ENCODE measurements at regions not wholly inside any gene's neighbourhood (a gene's known extent, or its start where the extent isn't known, plus 50 kb on each side); places are given as distances from the start of the nearest gene placed in this dataset.

DNA sequence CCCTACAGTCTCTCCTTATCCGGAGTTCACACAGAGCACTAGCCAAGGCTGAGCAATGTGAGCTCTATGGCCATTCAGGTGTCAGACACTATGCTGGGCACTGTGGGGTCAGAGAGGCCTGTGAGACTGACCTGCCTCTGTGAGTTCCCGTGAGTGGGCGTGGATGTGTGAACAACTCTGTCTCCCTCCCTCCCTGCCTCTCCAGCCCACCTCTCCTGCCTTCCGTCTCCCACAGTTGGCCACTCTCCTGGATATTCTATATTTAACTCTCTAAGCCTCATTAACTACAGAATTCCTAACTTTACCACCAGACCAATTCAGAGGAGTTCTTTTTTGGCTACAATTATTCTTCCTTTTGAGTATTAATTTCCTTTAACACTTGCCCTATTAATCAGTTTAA, 191.6 kb upstream of the NCAM1 start:
- Mint-ChIP-seq H3K36me3 (no peaks in the 10 kb centered on the region), H3K4me1 (no peaks in the 10 kb centered on the region), H3K27me3 (no peaks in the 10 kb centered on the region), H3K4me3 (no peak overlapping the region), H3K9me3 (no peaks in the 10 kb centered on the region), H3K27ac (no peak overlapping the region)
- CTCF ChIA-PET = no interaction called here
- no peak for DNase-seq

DNA sequence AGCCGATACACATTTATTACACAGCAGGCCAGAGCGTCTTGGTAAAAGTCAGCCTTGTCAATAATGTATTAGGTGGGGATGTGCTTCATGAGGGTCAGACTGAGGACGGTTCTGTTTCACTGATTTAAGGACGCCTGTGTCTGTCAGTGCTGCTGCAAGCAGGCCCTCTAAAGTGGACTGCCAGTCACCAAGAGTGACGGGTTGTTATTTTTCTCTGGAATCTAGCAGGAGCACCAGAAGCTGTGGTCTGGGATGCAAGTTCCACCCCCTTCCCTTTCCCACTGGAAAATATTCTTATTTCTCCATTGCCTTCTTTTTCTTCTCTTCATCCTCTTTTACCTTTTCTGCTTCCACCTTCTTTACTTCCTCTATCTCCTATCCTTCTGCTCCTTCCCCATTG, 191.2 kb upstream of the NCAM1 start:
- CTCF ChIA-PET = no interaction called here
- H3K27ac Mint-ChIP-seq = no peak overlapping the region
- no peak for DNase-seq
- H3K36me3 Mint-ChIP-seq = no peaks in the 10 kb centered on the region
- H3K4me1 Mint-ChIP-seq = no peaks in the 10 kb centered on the region
- no peaks in the 10 kb centered on the region for H3K27me3 Mint-ChIP-seq
- H3K9me3 Mint-ChIP-seq = no peaks in the 10 kb centered on the region
- H3K4me3 Mint-ChIP-seq = no peak overlapping the region

DNA sequence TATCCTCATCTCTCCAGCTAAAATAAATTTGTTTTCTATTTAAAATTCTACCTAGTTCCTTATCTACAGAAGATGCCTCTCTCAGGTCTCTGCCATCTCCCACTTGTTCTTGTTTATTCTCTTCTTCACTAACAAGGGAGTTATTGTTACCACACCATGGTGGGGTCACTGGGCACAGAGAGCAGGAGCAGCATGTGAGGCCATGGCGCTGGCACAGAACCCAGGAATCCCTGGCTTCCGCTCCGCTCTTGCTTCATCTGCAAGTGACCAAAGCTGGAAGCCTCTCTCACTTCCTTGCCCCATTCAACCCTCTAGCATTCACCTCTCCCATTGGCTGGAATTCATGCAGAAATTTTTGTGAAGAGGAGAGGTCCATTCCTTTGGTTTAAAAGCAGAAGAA, 190.7 kb upstream of the NCAM1 start:
- Mint-ChIP-seq H3K4me3 (no peak overlapping the region), H3K9me3 (no peaks in the 10 kb centered on the region), H3K27me3 (no peaks in the 10 kb centered on the region), H3K4me1 (no peaks in the 10 kb centered on the region), H3K36me3 (no peaks in the 10 kb centered on the region), H3K27ac (no peak overlapping the region)
- DNase-seq = no peak
- CTCF ChIA-PET = no interaction called here

DNA sequence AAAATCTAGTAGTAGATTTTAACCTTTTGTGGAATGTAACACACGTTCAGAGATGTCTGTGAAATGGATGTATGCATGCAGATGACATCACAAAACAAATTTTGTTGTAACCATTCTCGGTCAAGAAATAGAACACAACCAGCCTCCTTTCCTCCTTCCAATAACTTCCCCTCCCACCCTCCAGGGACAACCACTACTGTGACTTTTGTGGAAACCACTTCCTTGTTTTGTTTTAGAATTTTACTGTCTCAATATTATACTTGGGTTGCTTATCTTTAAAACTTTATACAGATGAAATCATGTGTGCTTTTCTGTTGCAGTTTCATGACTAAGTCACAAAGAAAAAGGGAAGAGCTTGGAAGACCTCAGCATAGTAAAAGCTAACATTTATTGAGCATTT, 189.4 kb upstream of the NCAM1 start:
- Mint-ChIP-seq H3K4me3 (no peak overlapping the region), H3K27me3 (no peaks in the 10 kb centered on the region), H3K27ac (no peak overlapping the region), H3K36me3 (no peaks in the 10 kb centered on the region), H3K9me3 (no peaks in the 10 kb centered on the region), H3K4me1 (no peaks in the 10 kb centered on the region)
- DNase-seq = no peak
- CTCF ChIA-PET = no interaction called here

DNA sequence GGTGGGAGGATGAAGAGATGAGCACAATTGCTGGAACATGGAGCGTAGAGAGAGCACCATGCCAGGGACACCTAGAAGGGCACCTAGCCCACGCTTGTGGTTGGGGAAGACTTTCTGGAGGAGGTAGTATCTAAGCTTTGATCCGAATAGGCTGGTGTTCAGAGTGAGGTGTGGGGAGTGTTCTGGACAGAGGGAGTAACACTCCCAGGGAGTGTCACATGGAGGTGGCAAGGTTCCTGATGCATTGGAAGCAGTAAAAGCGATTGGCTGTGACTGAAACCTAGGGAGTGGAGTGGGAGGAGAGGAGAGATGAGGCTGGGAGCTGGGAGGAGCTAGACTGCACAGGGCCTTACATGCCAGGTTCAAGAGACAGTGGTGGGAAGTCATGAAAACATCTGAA, 188.0 kb upstream of the NCAM1 start:
- Mint-ChIP-seq H3K27me3 (no peaks in the 10 kb centered on the region), H3K4me1 (no peaks in the 10 kb centered on the region), H3K36me3 (no peaks in the 10 kb centered on the region), H3K9me3 (no peaks in the 10 kb centered on the region), H3K4me3 (no peak overlapping the region), H3K27ac (no peak overlapping the region)
- CTCF ChIA-PET = no interaction called here
- DNase-seq = no peak

DNA sequence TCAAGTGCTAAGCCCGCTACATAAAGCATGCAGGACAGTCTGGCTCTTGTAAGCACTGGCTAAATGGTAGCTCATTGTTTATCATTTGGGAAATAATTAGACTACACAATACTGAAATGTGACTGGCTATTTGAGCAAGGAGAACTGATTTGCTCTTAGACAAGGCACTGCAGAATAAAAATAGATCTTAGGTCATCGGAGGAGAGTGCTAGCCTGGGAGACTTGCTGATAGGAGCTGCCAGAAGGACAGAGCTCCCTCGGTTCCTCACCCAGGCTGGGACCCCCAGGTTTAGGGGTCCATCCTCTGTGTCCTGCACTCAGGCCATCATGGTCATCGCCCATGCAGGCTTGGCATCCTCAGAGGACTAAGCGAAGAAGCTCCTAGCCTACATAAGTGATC, 184.4 kb upstream of the NCAM1 start:
- H3K27ac Mint-ChIP-seq = no peak overlapping the region
- no peak for DNase-seq
- H3K27me3 Mint-ChIP-seq = no peaks in the 10 kb centered on the region
- H3K4me1 Mint-ChIP-seq = no peaks in the 10 kb centered on the region
- H3K9me3 Mint-ChIP-seq = no peaks in the 10 kb centered on the region
- CTCF ChIA-PET = interaction anchor here (1.3 kb wide), 1 partner anchor 189 kb away, joined by 3 read pairs; no protein-coding TSS in a partner anchor
- no peak overlapping the region for H3K4me3 Mint-ChIP-seq
- no peaks in the 10 kb centered on the region for H3K36me3 Mint-ChIP-seq

DNA sequence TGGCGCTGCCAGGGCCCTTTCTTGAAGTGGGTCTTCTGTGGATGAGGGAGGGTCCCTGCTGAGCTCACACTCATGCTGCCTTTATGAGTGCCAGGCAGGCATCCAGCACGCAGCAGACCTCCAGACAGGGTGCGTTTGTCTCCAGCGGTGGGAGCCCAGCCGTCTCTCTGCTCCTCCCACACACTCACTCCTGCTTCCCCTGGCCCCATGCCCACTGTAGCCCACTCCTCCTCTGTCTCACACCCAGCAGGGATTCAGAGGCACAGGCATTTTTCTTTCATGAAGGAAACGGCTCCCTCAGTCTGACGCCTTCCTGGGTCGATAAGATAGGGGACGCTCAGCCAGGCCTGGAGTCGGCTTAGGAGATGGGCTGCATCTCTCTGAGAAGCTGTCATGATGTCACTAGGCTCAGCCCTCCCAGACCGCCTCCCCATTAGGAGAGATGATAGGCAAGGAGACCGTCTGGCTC, 183.9 kb upstream of the NCAM1 start:
- Mint-ChIP-seq H3K4me1 (no peaks in the 10 kb centered on the region), H3K9me3 (no peaks in the 10 kb centered on the region), H3K36me3 (no peaks in the 10 kb centered on the region)

DNA sequence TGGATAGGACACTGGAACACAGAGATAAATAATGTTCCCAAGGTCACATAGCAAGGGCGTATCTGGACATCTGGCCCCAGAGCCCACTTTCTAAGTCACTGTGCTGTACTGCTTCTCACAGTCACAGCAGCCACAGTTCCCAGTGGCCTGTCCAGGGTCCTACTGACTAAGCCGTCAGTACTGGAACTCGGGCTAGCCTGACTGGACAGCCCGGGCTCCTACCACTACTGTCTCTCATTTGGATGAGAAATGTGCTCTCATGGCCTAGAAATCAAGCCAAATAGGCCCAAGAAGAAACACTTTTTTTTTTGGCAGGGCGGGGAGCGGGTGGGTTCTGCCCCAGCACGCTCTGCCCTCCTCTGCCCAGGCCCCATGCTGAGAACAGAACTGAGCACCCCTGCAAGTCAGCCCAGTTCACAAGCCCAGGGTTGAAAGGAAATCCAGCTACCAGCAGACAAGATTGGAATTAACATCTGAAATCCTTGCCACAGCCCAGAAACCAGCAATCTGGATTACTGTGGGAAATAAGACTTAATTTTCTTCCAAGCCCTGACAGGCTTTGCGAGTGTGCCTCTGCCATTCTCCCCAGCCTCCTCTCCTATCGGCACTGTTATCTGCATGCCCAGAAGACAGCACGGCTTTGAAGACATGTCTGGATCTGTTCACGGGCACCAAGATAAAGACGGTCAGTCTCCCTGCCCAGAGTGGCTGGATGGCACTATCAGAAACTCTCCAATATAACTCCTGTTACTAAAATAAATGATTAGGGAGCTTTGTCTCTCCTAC, 182.9 kb upstream of the NCAM1 start:
- Mint-ChIP-seq H3K9me3 (no peaks in the 10 kb centered on the region), H3K27me3 (no peaks in the 10 kb centered on the region), H3K36me3 (no peaks in the 10 kb centered on the region), H3K4me3 (no peak overlapping the region), H3K27ac (no peak overlapping the region), H3K4me1 (no peaks in the 10 kb centered on the region)
- CTCF ChIA-PET = no interaction called here
- no peak for DNase-seq

More for the DNA sequence above, 183.9 kb upstream of the NCAM1 start:
- CTCF ChIA-PET = interaction anchor here (1.3 kb wide), 1 partner anchor 189 kb away, joined by 3 read pairs; no protein-coding TSS in a partner anchor
- H3K4me3 Mint-ChIP-seq = no peak overlapping the region
- no peak overlapping the region for H3K27ac Mint-ChIP-seq
- no peaks in the 10 kb centered on the region for H3K27me3 Mint-ChIP-seq
- DNase-seq = no peak

DNA sequence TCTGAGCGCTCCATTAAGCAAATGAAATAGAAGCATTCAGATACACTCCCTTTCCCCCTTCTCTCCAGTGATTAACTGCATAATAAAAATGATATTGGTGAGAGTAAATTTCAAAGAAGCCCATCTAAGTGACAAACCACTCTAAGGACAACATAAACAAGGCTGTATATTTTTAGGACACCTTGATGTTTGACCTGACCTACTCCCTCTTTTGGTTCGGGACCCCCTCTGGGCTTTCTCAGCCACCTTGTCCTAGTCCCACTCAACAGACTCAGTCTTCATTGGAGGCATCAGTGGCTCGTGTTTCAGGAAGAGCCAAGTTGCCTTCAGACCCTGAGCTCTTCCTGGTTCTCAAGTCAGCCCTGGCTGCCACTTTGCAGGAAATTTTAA, 182.3 kb upstream of the NCAM1 start:
- no peaks in the 10 kb centered on the region for H3K27me3 Mint-ChIP-seq
- CTCF ChIA-PET = no interaction called here
- H3K36me3 Mint-ChIP-seq = no peaks in the 10 kb centered on the region
- no peaks in the 10 kb centered on the region for H3K4me1 Mint-ChIP-seq
- no peak for DNase-seq
- H3K9me3 Mint-ChIP-seq = no peaks in the 10 kb centered on the region
- no peak overlapping the region for H3K27ac Mint-ChIP-seq
- H3K4me3 Mint-ChIP-seq = no peak overlapping the region

DNA sequence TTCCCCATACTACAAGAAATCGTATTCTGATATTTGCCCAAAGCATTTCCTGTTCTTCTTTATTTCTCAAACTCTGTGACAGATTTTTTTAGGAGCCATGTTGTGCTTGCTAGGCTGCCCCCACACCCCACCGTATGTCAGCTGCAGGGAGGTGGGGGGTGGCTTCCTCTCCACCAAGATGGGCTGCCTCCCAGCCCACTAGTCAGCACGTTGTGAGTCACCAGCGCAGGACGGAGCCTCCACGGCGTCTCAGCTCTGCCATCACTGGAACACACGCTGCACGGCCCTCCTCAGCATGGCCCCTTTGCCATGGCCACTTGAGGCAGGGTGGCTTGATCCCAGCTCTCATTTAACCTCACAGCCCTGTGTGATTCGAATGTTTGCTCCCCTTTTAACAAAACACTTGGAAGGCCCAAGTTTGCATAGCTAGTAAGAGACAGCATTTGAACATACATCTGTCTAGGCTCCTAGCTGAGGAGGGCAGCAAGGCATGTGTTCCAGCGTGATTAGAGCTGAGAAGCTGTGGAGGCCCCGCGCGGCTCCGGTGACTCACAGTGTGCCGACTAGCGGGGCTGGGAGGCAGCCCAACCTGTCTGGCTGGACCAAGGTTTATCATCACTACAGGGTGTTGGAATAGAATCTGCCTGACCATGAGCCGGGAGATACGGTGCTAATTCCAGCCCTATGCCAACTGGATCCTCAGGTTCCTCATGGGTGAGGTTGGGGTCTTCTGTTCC, 180.7 kb upstream of the NCAM1 start:
- no peak overlapping the region for H3K4me3 Mint-ChIP-seq
- no peaks in the 10 kb centered on the region for H3K36me3 Mint-ChIP-seq
- CTCF ChIA-PET = no interaction called here
- H3K4me1 Mint-ChIP-seq = no peaks in the 10 kb centered on the region
- no peak overlapping the region for H3K27ac Mint-ChIP-seq
- no peaks in the 10 kb centered on the region for H3K27me3 Mint-ChIP-seq
- DNase-seq = no peak
- H3K9me3 Mint-ChIP-seq = no peaks in the 10 kb centered on the region

DNA sequence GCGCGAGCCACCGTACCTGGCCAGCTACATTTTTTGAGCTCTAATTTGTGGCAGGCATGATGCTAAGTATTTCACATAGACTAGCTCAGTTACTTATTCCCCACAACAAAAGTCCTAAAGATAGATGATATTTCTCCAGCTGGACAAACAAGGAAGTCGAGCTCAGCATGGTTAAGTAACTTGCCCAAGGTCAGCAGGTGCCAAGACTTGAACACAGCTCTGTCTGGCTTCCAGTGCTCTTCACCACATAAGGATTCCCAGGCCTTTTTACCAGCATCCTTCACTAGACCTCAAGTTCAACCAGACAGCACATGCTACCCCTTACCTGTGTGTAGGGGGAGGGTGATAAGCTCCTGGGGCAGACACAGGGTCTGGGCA, 177.3 kb upstream of the NCAM1 start:
- no peaks in the 10 kb centered on the region for H3K4me1 Mint-ChIP-seq
- H3K4me3 Mint-ChIP-seq = no peak overlapping the region
- CTCF ChIA-PET = no interaction called here

DNA sequence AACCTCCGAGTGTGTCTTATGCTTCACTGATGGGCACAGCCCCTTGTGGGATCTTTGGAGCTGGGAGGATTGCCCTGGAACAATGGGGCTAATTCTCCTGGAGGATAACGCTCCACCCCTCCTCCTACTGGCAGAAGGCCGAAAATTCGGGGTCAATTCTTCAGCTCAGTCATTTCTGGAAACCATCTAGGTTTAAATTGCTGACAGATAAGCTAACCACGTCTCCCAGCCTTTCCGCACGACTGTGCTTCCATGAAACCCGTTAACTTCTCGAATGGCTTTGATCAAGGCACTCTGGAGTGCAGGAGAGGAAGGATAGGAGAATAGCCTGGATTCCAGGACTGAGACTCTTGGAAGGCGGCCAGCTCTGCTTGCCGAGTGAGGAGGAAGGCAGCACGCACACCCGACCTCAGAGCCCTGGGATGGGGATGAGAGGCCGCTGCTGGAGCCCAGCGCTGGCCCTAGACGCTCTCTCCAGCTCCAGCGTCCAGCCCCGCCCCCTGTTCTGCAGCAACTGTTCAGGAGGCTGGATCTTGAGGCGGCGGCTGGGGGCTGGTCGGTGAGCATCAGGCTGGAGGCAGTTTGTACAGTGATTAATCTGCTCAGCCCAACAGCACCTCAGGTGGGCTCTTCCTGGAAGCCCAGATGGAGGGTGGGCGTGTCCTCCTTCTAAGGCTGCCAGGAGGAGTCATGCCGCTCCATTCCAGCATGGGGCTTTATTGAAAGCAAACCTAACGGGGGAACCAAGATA, 176.7 kb upstream of the NCAM1 start:
- no peak overlapping the region for H3K27ac Mint-ChIP-seq
- no peaks in the 10 kb centered on the region for H3K36me3 Mint-ChIP-seq
- DNase-seq = no peak
- no peaks in the 10 kb centered on the region for H3K9me3 Mint-ChIP-seq
- no peaks in the 10 kb centered on the region for H3K4me1 Mint-ChIP-seq
- CTCF ChIA-PET = no interaction called here
- no peak overlapping the region for H3K4me3 Mint-ChIP-seq
- H3K27me3 Mint-ChIP-seq = peaks cover 6% of the 10 kb centered on the region

More for the DNA sequence above, 177.3 kb upstream of the NCAM1 start:
- DNase-seq = no peak
- Mint-ChIP-seq H3K27ac (no peak overlapping the region), H3K36me3 (no peaks in the 10 kb centered on the region), H3K27me3 (peaks cover 6% of the 10 kb centered on the region), H3K9me3 (no peaks in the 10 kb centered on the region)

DNA sequence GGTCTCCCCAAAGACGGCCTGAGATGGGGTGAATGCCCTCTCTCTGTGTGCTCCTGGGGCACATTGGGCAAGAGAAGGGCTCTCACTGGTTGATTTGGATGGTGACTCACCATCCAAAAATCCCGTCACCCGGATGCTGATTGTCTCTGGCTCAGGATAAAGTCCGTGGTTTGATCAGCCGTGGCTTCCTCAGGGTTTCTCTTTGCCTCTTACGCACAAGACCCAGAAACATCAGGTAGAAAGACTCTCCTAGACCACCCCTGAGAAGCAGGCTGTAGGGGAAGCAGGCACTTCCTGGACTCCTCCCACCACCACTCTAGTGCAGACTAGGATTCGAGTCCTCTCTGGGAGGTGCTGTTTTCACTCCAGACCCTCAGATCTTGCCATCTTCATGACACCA, 176.1 kb upstream of the NCAM1 start:
- Mint-ChIP-seq H3K4me3 (no peak overlapping the region), H3K9me3 (no peaks in the 10 kb centered on the region), H3K27me3 (peaks cover 6% of the 10 kb centered on the region), H3K27ac (no peak overlapping the region), H3K36me3 (no peaks in the 10 kb centered on the region), H3K4me1 (no peaks in the 10 kb centered on the region)
- no peak for DNase-seq
- CTCF ChIA-PET = no interaction called here

DNA sequence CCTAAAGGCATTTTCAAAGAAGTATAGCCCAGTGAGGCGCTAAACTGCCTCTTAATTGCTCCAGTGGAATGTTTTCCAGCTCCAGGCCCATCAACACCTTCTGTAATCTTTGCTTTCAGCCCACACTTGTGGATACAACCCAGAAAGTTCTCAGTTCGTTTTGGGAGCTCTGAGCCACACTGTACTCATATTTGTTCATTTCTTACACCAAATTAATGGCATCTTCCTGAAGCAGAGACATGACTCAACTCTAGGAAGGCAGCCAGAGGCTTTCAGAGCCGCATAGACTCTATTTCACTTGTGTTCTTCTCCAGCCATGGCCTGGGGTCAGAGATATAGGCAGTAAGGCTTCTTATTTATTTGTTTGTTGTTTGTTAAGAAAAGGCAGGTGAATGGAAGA, 175.5 kb upstream of the NCAM1 start:
- Mint-ChIP-seq H3K27ac (no peak overlapping the region), H3K36me3 (no peaks in the 10 kb centered on the region), H3K27me3 (peaks cover 6% of the 10 kb centered on the region), H3K4me1 (no peaks in the 10 kb centered on the region), H3K9me3 (no peaks in the 10 kb centered on the region), H3K4me3 (no peak overlapping the region)
- CTCF ChIA-PET = no interaction called here
- no peak for DNase-seq

All from activated naive CD4-positive, alpha-beta T cell treated with anti-CD3 and anti-CD28 coated beads, Interleukin-2, amount 10 ng/mL, durations not matched to agents 7 days and 5 days (primary cell).